Loucy (cell line): ENCODE measurements at regions not wholly inside any gene's neighbourhood (a gene's known extent, or its start where the extent isn't known, plus 50 kb on each side); places are given as distances from the start of the nearest gene placed in this dataset.
"Not testable (repeated sequence)": the region's sequence is repeated elsewhere in the genome, so short reads cannot be mapped to it uniquely, and the experiment has no call there.

Experiments
- H2AFZ ChIP-seq: fragments of 200-600 bp; sonication (generic); 2 replicates; pipeline ENCODE4 v1.6.0; 2016; ENCODE audit warnings: antibody characterized with exemption, mild to moderate bottlenecking, low read length, moderate library complexity
- H3F3A ChIP-seq: fragments of 200-600 bp; 2 replicates; pipeline ENCODE4 v1.6.0; 2016; ENCODE audit warnings: antibody characterized with exemption, low read depth, mild to moderate bottlenecking
- H3K27me3 ChIP-seq: fragments of 200-600 bp; sonication (generic); 2 replicates; pipeline ENCODE4 v1.6.1; 2014; ENCODE audit warnings: low read length, mild to moderate bottlenecking; ENCODE audit not compliant: insufficient read depth, poor library complexity, severe bottlenecking
- H3K36me3 ChIP-seq: fragments of 200-600 bp; sonication (generic); 2 replicates; pipeline ENCODE4 v1.6.1; 2016; ENCODE audit warnings: low read length; ENCODE audit not compliant: insufficient read depth
- H3K4me1 ChIP-seq: fragments of 200-600 bp; sonication (generic); 2 replicates; pipeline ENCODE4 v1.5.1; 2014; ENCODE audit warnings: low read length, mild to moderate bottlenecking; ENCODE audit not compliant: insufficient read depth, poor library complexity, severe bottlenecking
- H3K4me2 ChIP-seq: fragments of 200-600 bp; sonication (generic); 2 replicates; pipeline ENCODE4 v1.6.0; 2014; ENCODE audit warnings: antibody characterized with exemption, low read length, low read depth, mild to moderate bottlenecking; ENCODE audit not compliant: poor library complexity, severe bottlenecking
- H3K4me3 ChIP-seq: fragments of 200-600 bp; sonication (generic); 2 replicates; pipeline ENCODE4 v1.5.1; 2014; ENCODE audit warnings: low read length, mild to moderate bottlenecking, mixed read lengths; ENCODE audit not compliant: poor library complexity, severe bottlenecking
- H3K79me2 ChIP-seq: fragments of 200-600 bp; sonication (generic); 2 replicates; pipeline ENCODE4 v1.6.1; 2014; ENCODE audit warnings: low read length; ENCODE audit not compliant: insufficient read depth
- H3K9ac ChIP-seq: fragments of 200-600 bp; sonication (generic); 2 replicates; pipeline ENCODE4 v1.6.0; 2014; ENCODE audit warnings: mild to moderate bottlenecking, low read depth, low read length, moderate library complexity; ENCODE audit not compliant: poor library complexity, severe bottlenecking
- H3K9me2 ChIP-seq: fragments of 200-600 bp; sonication (generic); replicated peaks from 2 replicates; pipeline ENCODE4 v1.6.1; 2016; ENCODE audit warnings: low read depth, low read length, mixed read lengths
- H3K9me3 ChIP-seq: fragments of 200-600 bp; sonication (generic); 2 replicates; pipeline ENCODE4 v1.6.1; 2014; ENCODE audit warnings: mild to moderate bottlenecking, antibody characterized with exemption, low read length, low read depth; ENCODE audit not compliant: insufficient read depth
- H4K20me1 ChIP-seq: fragments of 200-600 bp; sonication (generic); 2 replicates; pipeline ENCODE4 v1.6.0; 2014; ENCODE audit warnings: antibody characterized with exemption, low read length, mild to moderate bottlenecking; ENCODE audit not compliant: insufficient read depth, poor library complexity, severe bottlenecking
- EZH2phosphoT487 ChIP-seq: fragments of 200-600 bp; IDR thresholded peaks from 2 replicates; pipeline ENCODE4 v1.6.1; 2018; ENCODE audit warnings: antibody characterized with exemption, mild to moderate bottlenecking, moderate library complexity, borderline replicate concordance
- TF ChIP-seq, protein P1 (sequence below): fragments of 200-600 bp; sonication (generic); conservative IDR thresholded peaks from 2 replicates; pipeline ENCODE4 v1.5.1; 2014; ENCODE audit warnings: mild to moderate bottlenecking, antibody characterized with exemption, low read length

DNA sequence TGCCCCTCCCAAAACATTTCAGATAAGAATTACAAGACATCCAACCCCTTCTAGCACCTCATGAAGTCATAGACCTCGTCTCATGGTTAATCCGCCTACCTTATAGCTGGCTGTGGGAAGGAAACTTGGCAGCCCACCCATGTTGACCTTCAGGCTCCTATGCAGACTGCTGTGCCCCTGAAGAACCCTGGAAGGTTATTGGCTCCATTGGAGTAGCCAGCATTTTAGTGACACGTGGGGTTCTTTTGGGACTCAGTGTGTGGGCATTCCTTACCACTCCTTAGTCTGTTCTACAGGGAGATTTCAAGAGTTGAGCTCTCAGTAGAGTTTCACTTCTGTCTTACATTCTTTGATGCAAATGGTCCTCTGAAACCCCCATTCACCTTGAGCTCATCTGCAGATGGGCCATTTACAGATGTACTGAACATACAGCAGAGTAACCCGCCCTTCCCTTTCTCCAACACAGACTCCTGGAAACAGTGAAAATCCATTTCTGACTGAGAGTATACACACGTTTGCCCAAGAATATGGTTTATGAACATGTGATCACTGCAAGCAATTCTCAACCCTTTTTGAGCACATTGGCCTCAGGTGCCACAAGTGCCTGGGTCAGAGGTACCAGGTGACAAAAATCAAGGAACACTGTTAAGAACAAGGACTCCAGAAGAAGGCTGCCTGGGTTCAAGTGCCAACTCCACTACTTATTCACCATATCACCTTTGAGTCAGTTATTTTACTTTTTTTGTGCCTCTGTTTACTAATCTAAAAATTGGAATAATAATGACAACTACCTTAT, 54.0 kb upstream of the HECW1 start:
- Histone ChIP-seq H3K4me3 (no peak overlapping the region), H3F3A (no peaks in the 10 kb centered on the region), H3K9ac (no peak overlapping the region), H3K36me3 (no peaks in the 10 kb centered on the region), H3K9me2 (no peaks in the 10 kb centered on the region), H3K9me3 (peaks cover 5% of the 10 kb centered on the region; the same call in 1 of the 2 replicates), H3K4me1 (no peaks in the 10 kb centered on the region), H3K79me2 (no peaks in the 10 kb centered on the region), H2AFZ (no peak overlapping the region), H3K27me3 (no peaks in the 10 kb centered on the region), H3K4me2 (no peak overlapping the region), H4K20me1 (no peaks in the 10 kb centered on the region)
- no peak for TF ChIP-seq EZH2phosphoT487
- TF ChIP-seq, protein P1, sequence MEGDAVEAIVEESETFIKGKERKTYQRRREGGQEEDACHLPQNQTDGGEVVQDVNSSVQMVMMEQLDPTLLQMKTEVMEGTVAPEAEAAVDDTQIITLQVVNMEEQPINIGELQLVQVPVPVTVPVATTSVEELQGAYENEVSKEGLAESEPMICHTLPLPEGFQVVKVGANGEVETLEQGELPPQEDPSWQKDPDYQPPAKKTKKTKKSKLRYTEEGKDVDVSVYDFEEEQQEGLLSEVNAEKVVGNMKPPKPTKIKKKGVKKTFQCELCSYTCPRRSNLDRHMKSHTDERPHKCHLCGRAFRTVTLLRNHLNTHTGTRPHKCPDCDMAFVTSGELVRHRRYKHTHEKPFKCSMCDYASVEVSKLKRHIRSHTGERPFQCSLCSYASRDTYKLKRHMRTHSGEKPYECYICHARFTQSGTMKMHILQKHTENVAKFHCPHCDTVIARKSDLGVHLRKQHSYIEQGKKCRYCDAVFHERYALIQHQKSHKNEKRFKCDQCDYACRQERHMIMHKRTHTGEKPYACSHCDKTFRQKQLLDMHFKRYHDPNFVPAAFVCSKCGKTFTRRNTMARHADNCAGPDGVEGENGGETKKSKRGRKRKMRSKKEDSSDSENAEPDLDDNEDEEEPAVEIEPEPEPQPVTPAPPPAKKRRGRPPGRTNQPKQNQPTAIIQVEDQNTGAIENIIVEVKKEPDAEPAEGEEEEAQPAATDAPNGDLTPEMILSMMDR: no peak

DNA sequence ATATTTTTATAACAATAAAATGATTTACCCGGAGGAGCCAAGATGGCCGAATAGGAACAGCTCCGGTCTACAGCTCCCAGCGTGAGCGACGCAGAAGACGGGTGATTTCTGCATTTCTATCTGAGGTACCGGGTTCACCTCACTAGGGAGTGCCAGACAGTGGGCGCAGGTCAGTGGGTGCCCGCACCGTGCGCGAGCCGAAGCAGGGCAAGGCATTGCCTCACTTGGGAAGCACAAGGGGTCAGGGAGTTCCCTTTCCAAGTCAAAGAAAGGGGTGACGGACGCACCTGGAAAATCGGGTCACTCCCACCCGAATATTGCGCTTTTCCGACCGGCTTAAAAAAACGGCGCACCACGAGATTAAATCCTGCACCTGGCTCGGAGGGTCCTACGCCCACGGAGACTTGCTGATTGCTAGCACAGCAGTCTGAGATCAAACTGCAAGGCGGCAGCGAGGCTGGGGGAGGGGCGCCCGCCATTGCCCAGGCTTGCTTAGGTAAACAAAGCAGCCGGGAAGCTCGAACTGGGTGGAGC, 53.3 kb upstream of the HECW1 start:
- not testable (repeated sequence) for H4K20me1 ChIP-seq, H3K36me3 ChIP-seq, H3K4me3 ChIP-seq, H3K9me2 ChIP-seq, H3F3A ChIP-seq, H2AFZ ChIP-seq, H3K79me2 ChIP-seq, H3K4me2 ChIP-seq, H3K27me3 ChIP-seq, H3K9ac ChIP-seq, H3K9me3 ChIP-seq, H3K4me1 ChIP-seq
